ENCODE measurements at regions not wholly inside any gene's neighbourhood (a gene's known extent, or its start where the extent isn't known, plus 50 kb on each side); places are given as distances from the start of the nearest gene placed in this dataset.

- H3K27me3 Mint-ChIP-seq (ENCODE audit: insufficient read depth) = no peaks in the 10 kb centered on the region
- H3K4me1 Mint-ChIP-seq (ENCODE audit: low read depth) = no peaks in the 10 kb centered on the region
- H3K27ac Mint-ChIP-seq = no peak overlapping the region
- H3K4me3 Mint-ChIP-seq = no peak overlapping the region
- DNase-seq (ENCODE audit: low spot score) = no peak
- intact Hi-C loops (cut with micrococcal nuclease) = no loop called here
- H3K9me3 Mint-ChIP-seq = peaks cover 6% of the 10 kb centered on the region
- no peaks in the 10 kb centered on the region for H3K36me3 Mint-ChIP-seq (ENCODE audit: low read depth)
Measured at GRCh38 chr14:53879022-53879686, 77.5 kb downstream of the BMP4 start.

- Mint-ChIP-seq H3K27me3 (ENCODE audit: insufficient read depth) (no peaks in the 10 kb centered on the region), H3K4me3 (no peak overlapping the region), H3K9me3 (peaks cover 6% of the 10 kb centered on the region), H3K4me1 (ENCODE audit: low read depth) (no peaks in the 10 kb centered on the region), H3K27ac (no peak overlapping the region), H3K36me3 (ENCODE audit: low read depth) (no peaks in the 10 kb centered on the region)
- intact Hi-C loops (cut with micrococcal nuclease) = no loop called here
- DNase-seq (ENCODE audit: low spot score) = no peak
Measured at GRCh38 chr14:53875324-53875897, 81.2 kb downstream of the BMP4 start.

GRCh38 chr14:53874704-53875103 lies 81.9 kb downstream of the BMP4 start:
- H3K9me3 Mint-ChIP-seq = peaks cover 6% of the 10 kb centered on the region
- H3K27me3 Mint-ChIP-seq (ENCODE audit: insufficient read depth) = no peaks in the 10 kb centered on the region
- intact Hi-C loops (cut with micrococcal nuclease) = no loop called here
- H3K27ac Mint-ChIP-seq = no peak overlapping the region
- H3K4me3 Mint-ChIP-seq = no peak overlapping the region
- H3K4me1 Mint-ChIP-seq (ENCODE audit: low read depth) = no peaks in the 10 kb centered on the region
- DNase-seq (ENCODE audit: low spot score) = no peak
- H3K36me3 Mint-ChIP-seq (ENCODE audit: low read depth) = no peaks in the 10 kb centered on the region

GRCh38 chr14:53872681-53873089 lies 83.9 kb downstream of the BMP4 start:
- H3K4me1 Mint-ChIP-seq (ENCODE audit: low read depth) = no peaks in the 10 kb centered on the region
- no peak overlapping the region for H3K4me3 Mint-ChIP-seq
- H3K27ac Mint-ChIP-seq = no peak overlapping the region
- intact Hi-C loops (cut with micrococcal nuclease) = no loop called here
- no peaks in the 10 kb centered on the region for H3K36me3 Mint-ChIP-seq (ENCODE audit: low read depth)
- H3K9me3 Mint-ChIP-seq = peaks cover 6% of the 10 kb centered on the region
- DNase-seq (ENCODE audit: low spot score) = no peak
- no peaks in the 10 kb centered on the region for H3K27me3 Mint-ChIP-seq (ENCODE audit: insufficient read depth)

- DNase-seq (ENCODE audit: low spot score) = no peak
- Mint-ChIP-seq H3K27ac (no peak overlapping the region), H3K36me3 (ENCODE audit: low read depth) (no peaks in the 10 kb centered on the region), H3K4me3 (no peak overlapping the region), H3K27me3 (ENCODE audit: insufficient read depth) (no peaks in the 10 kb centered on the region), H3K9me3 (peaks cover 6% of the 10 kb centered on the region), H3K4me1 (ENCODE audit: low read depth) (no peaks in the 10 kb centered on the region)
- intact Hi-C loops (cut with micrococcal nuclease) = no loop called here
Measured at GRCh38 chr14:53871951-53872350, 84.7 kb downstream of the BMP4 start.

GRCh38 chr14:53871011-53871410 lies 85.6 kb downstream of the BMP4 start:
- Mint-ChIP-seq H3K4me1 (ENCODE audit: low read depth) (no peaks in the 10 kb centered on the region), H3K9me3 (no peaks in the 10 kb centered on the region), H3K27me3 (ENCODE audit: insufficient read depth) (no peaks in the 10 kb centered on the region), H3K27ac (no peak overlapping the region), H3K36me3 (ENCODE audit: low read depth) (no peaks in the 10 kb centered on the region), H3K4me3 (no peak overlapping the region)
- intact Hi-C loops (cut with micrococcal nuclease) = no loop called here
- no peak for DNase-seq (ENCODE audit: low spot score)

GRCh38 chr14:53865711-53866110 lies 90.9 kb downstream of the BMP4 start:
- intact Hi-C loops (cut with micrococcal nuclease) = no loop called here
- no peaks in the 10 kb centered on the region for H3K27me3 Mint-ChIP-seq (ENCODE audit: insufficient read depth)
- H3K4me1 Mint-ChIP-seq (ENCODE audit: low read depth) = no peaks in the 10 kb centered on the region
- H3K9me3 Mint-ChIP-seq = no peaks in the 10 kb centered on the region
- no peaks in the 10 kb centered on the region for H3K36me3 Mint-ChIP-seq (ENCODE audit: low read depth)
- no peak for DNase-seq (ENCODE audit: low spot score)
- H3K27ac Mint-ChIP-seq = no peak overlapping the region
- H3K4me3 Mint-ChIP-seq = no peak overlapping the region

GRCh38 chr14:53861781-53862180 lies 94.8 kb downstream of the BMP4 start:
- Mint-ChIP-seq H3K27me3 (ENCODE audit: insufficient read depth) (peaks cover 2% of the 10 kb centered on the region), H3K4me3 (no peak overlapping the region)

GRCh38 chr14:53858345-53858684 lies 98.3 kb downstream of the BMP4 start:
- Mint-ChIP-seq H3K4me3 (no peak overlapping the region), H3K4me1 (ENCODE audit: low read depth) (no peaks in the 10 kb centered on the region), H3K9me3 (no peaks in the 10 kb centered on the region), H3K36me3 (ENCODE audit: low read depth) (no peaks in the 10 kb centered on the region), H3K27ac (no peak overlapping the region), H3K27me3 (ENCODE audit: insufficient read depth) (peaks cover 2% of the 10 kb centered on the region)
- no peak for DNase-seq (ENCODE audit: low spot score)
- intact Hi-C loops (cut with micrococcal nuclease) = no loop called here

More at GRCh38 chr14:53861781-53862180, 94.8 kb downstream of the BMP4 start:
- H3K27ac Mint-ChIP-seq = no peak overlapping the region
- no peaks in the 10 kb centered on the region for H3K36me3 Mint-ChIP-seq (ENCODE audit: low read depth)
- no peak for DNase-seq (ENCODE audit: low spot score)
- intact Hi-C loops (cut with micrococcal nuclease) = no loop called here
- H3K9me3 Mint-ChIP-seq = no peaks in the 10 kb centered on the region
- no peaks in the 10 kb centered on the region for H3K4me1 Mint-ChIP-seq (ENCODE audit: low read depth)

- peaks cover 2% of the 10 kb centered on the region for H3K27me3 Mint-ChIP-seq (ENCODE audit: insufficient read depth)
- DNase-seq (ENCODE audit: low spot score) = no peak
- no peak overlapping the region for H3K4me3 Mint-ChIP-seq
- H3K27ac Mint-ChIP-seq = no peak overlapping the region
- no peaks in the 10 kb centered on the region for H3K4me1 Mint-ChIP-seq (ENCODE audit: low read depth)
- H3K9me3 Mint-ChIP-seq = no peaks in the 10 kb centered on the region
- no peaks in the 10 kb centered on the region for H3K36me3 Mint-ChIP-seq (ENCODE audit: low read depth)
- intact Hi-C loops (cut with micrococcal nuclease) = no loop called here
Measured at GRCh38 chr14:53857625-53858344, 98.8 kb downstream of the BMP4 start.

- DNase-seq (ENCODE audit: low spot score) = no peak
- intact Hi-C loops (cut with micrococcal nuclease) = no loop called here
- no peak overlapping the region for H3K27ac Mint-ChIP-seq
- no peak overlapping the region for H3K4me3 Mint-ChIP-seq
- no peaks in the 10 kb centered on the region for H3K4me1 Mint-ChIP-seq (ENCODE audit: low read depth)
- H3K27me3 Mint-ChIP-seq (ENCODE audit: insufficient read depth) = peaks cover 2% of the 10 kb centered on the region
- H3K36me3 Mint-ChIP-seq (ENCODE audit: low read depth) = no peaks in the 10 kb centered on the region
- no peaks in the 10 kb centered on the region for H3K9me3 Mint-ChIP-seq
Measured at GRCh38 chr14:53855574-53855973, 101.1 kb downstream of the BMP4 start.

GRCh38 chr14:53855127-53855526 lies 101.5 kb downstream of the BMP4 start:
- intact Hi-C loops (cut with micrococcal nuclease) = no loop called here
- no peaks in the 10 kb centered on the region for H3K9me3 Mint-ChIP-seq

GRCh38 chr14:53851394-53852090 lies 105.1 kb downstream of the BMP4 start:
- intact Hi-C loops (cut with micrococcal nuclease) = no loop called here
- no peak overlapping the region for H3K27ac Mint-ChIP-seq
- no peak overlapping the region for H3K4me3 Mint-ChIP-seq
- no peaks in the 10 kb centered on the region for H3K9me3 Mint-ChIP-seq
- DNase-seq (ENCODE audit: low spot score) = no peak
- no peaks in the 10 kb centered on the region for H3K36me3 Mint-ChIP-seq (ENCODE audit: low read depth)
- no peaks in the 10 kb centered on the region for H3K4me1 Mint-ChIP-seq (ENCODE audit: low read depth)
- H3K27me3 Mint-ChIP-seq (ENCODE audit: insufficient read depth) = peaks cover 1% of the 10 kb centered on the region

More at GRCh38 chr14:53855127-53855526, 101.5 kb downstream of the BMP4 start:
- no peaks in the 10 kb centered on the region for H3K4me1 Mint-ChIP-seq (ENCODE audit: low read depth)
- H3K4me3 Mint-ChIP-seq = no peak overlapping the region
- peaks cover 2% of the 10 kb centered on the region for H3K27me3 Mint-ChIP-seq (ENCODE audit: insufficient read depth)
- DNase-seq (ENCODE audit: low spot score) = no peak
- H3K36me3 Mint-ChIP-seq (ENCODE audit: low read depth) = no peaks in the 10 kb centered on the region
- H3K27ac Mint-ChIP-seq = no peak overlapping the region

Measured in activated T-helper 1 cell treated with anti-CD3 and anti-CD28 coated beads, Interleukin-12 subunit alpha, Interleukin-12 subunit beta, Interleukin-2, Interleukin-4 antibody, amounts not matched to agents 30 ng/mL and 10 ng/mL and 1 ng/mL, durations not matched to agents 14 hours and 24 hours and 36 hours (primary cell).